ENCODE measurements at regions not wholly inside any gene's neighbourhood (a gene's known extent, or its start where the extent isn't known, plus 50 kb on each side); places are given as distances from the start of the nearest gene placed in this dataset.

DNA sequence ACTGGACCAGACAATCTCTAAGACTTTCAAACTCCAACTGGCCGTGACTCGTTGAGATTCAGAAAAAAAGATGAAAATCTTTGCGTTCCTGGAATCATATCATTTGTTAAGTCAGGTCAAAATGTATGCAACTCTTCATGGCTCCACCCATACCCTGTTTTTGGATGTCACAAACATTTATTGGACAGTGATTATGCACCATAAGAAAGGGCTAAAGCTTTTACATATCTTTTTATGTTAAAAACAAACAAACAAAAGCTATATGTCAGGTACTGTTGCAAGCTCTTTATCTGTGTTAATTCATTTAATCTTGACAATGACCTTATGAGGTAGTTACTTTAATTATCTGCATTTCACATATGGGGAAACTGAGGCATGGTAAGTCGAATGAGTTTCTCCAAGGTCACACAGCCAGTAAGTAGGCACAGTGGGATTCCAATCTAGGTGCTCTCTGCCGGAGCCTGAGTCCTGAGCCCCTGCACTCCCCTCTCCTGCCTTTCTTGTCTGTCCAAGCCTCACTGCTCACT, 145.7 kb upstream of the MYCN start:
- TF ChIP-seq, protein P1, sequence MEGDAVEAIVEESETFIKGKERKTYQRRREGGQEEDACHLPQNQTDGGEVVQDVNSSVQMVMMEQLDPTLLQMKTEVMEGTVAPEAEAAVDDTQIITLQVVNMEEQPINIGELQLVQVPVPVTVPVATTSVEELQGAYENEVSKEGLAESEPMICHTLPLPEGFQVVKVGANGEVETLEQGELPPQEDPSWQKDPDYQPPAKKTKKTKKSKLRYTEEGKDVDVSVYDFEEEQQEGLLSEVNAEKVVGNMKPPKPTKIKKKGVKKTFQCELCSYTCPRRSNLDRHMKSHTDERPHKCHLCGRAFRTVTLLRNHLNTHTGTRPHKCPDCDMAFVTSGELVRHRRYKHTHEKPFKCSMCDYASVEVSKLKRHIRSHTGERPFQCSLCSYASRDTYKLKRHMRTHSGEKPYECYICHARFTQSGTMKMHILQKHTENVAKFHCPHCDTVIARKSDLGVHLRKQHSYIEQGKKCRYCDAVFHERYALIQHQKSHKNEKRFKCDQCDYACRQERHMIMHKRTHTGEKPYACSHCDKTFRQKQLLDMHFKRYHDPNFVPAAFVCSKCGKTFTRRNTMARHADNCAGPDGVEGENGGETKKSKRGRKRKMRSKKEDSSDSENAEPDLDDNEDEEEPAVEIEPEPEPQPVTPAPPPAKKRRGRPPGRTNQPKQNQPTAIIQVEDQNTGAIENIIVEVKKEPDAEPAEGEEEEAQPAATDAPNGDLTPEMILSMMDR (IDR thresholded peaks at IDR 0.05), result no peak
- TF ChIP-seq TCF7L2 (IDR thresholded peaks at IDR 0.05; ENCODE audit: low read depth, low read length), result no peak
